H1 (cell line): ENCODE measurements at regions not wholly inside any gene's neighbourhood (a gene's known extent, or its start where the extent isn't known, plus 50 kb on each side); places are given as distances from the start of the nearest gene placed in this dataset.

Source experiments
- CTCF ChIA-PET: fragments of 300-600 bp; sonication (Branson Sonifier 250); formaldehyde crosslinking; loops from one replicate; lab custom pipeline; 2021; ENCODE audit not compliant: partially characterized antibody; lab: Charles Lee
- POLR2A ChIA-PET: fragments of 300-600 bp; sonication (Branson Sonifier 250); formaldehyde crosslinking; loops from one replicate; lab custom pipeline; 2021; ENCODE audit warnings: inconsistent platforms; ENCODE audit not compliant: partially characterized antibody; lab: Charles Lee
- DNase-seq, 2 experiments: peaks; one replicate each; pipeline versions ENCODE4 v3.0.0 to v3.0.0-alpha.2; 2010 to 2022; ENCODE audit warnings: low spot score in 2 of 2, low read depth in 1 of 2, mixed read lengths in 1 of 2
- FAIRE-seq: peaks from 2 replicates; lab custom pipeline; 2011; peaks lifted over from hg19 to GRCh38; lab: Jason Lieb, UNC
- H2AFZ ChIP-seq: 2 replicates; pipeline ENCODE4 v1.8.1; 2012; ENCODE audit warnings: low read length, inconsistent platforms
- H2AK5ac ChIP-seq: 2 replicates; pipeline ENCODE4 v1.6.1; 2013; ENCODE audit warnings: low read depth, low read length
- H2BK120ac ChIP-seq: replicated peaks from 2 replicates; pipeline ENCODE3; 2013; ENCODE audit warnings: low read depth, low read length, inconsistent platforms
- H2BK12ac ChIP-seq: 2 replicates; pipeline ENCODE4 v1.6.1; 2013; ENCODE audit warnings: low read depth, low read length
- H2BK15ac ChIP-seq: 2 replicates; pipeline ENCODE4 v1.6.1; 2013; ENCODE audit warnings: low read length
- H2BK20ac ChIP-seq: 2 replicates; pipeline ENCODE4 v1.6.1; 2013; ENCODE audit warnings: low read length
- H2BK5ac ChIP-seq: 2 replicates; pipeline ENCODE4 v1.6.1; 2013; ENCODE audit warnings: low read depth, low read length
- H3K14ac ChIP-seq: 2 replicates; pipeline ENCODE4 v1.6.1; 2013; ENCODE audit warnings: inconsistent platforms; ENCODE audit not compliant: insufficient read length
- H3K18ac ChIP-seq: 2 replicates; pipeline ENCODE4 v1.6.1; 2013; ENCODE audit warnings: low read length; ENCODE audit errors: extremely low read depth
- H3K23ac ChIP-seq: 2 replicates; pipeline ENCODE4 v1.6.1; 2013; ENCODE audit warnings: inconsistent platforms; ENCODE audit not compliant: insufficient read length
- H3K23me2 ChIP-seq: 2 replicates; pipeline ENCODE4 v1.6.1; 2013; ENCODE audit warnings: low read depth, low read length
- H3K27ac ChIP-seq: 2 replicates; pipeline ENCODE4 v1.6.1; 2011; ENCODE audit warnings: low read depth, low read length, inconsistent platforms
- H3K27me3 ChIP-seq, 4 experiments: replicated peaks in 1 of 4; 1 replicate in 1 of 4; 2 replicates in 3 of 4; pipeline versions ENCODE4 v1.6.1 to v1.8.1; 2011 to 2013; ENCODE audit warnings: low read length in 3 of 4, mild to moderate bottlenecking in 3 of 4, inconsistent platforms in 2 of 4, mixed read lengths in 2 of 4, moderate library complexity in 1 of 4; ENCODE audit not compliant: control insufficient read depth in 3 of 4, insufficient read depth in 3 of 4; ENCODE audit errors: extremely low read depth in 1 of 4
- H3K36me3 ChIP-seq, 4 experiments: 2 replicates each; pipeline versions ENCODE4 v1.6.1 to v1.8.1; 2011 to 2013; ENCODE audit warnings: mild to moderate bottlenecking in 4 of 4, low read length in 3 of 4, moderate library complexity in 2 of 4, control low read depth in 1 of 4, inconsistent platforms in 1 of 4; ENCODE audit not compliant: insufficient read depth in 4 of 4, control insufficient read depth in 2 of 4
- H3K4ac ChIP-seq: replicated peaks from 2 replicates; pipeline ENCODE3; 2013; ENCODE audit warnings: low read length, low read depth, mixed read lengths, inconsistent platforms; ENCODE audit not compliant: insufficient read length
- H3K4me1 ChIP-seq, 4 experiments: replicated peaks in 1 of 4; 1 replicate in 1 of 4; 2 replicates in 3 of 4; pipeline versions ENCODE4 v1.6.1 to v1.8.1; 2011 to 2013; ENCODE audit warnings: low read length in 3 of 4, inconsistent platforms in 2 of 4, mixed read lengths in 1 of 4; ENCODE audit not compliant: insufficient read depth in 4 of 4, control insufficient read depth in 3 of 4
- H3K4me2 ChIP-seq, 2 experiments: 2 replicates each; pipeline versions ENCODE4 v1.6.1 to v1.8.1; 2011 to 2013; ENCODE audit warnings: low read depth in 2 of 2, low read length in 2 of 2, control low read depth in 1 of 2, inconsistent platforms in 1 of 2, mild to moderate bottlenecking in 1 of 2; ENCODE audit not compliant: insufficient read depth in 1 of 2
- H3K4me3 ChIP-seq, 4 experiments: fragments of 200-600, 300-600 bp in 1 of 4; sonication (generic), shearing (Covaris generic), sonication (Bioruptor Twin) in 1 of 4; 2 replicates each; pipeline versions ENCODE4 v1.5.1 to v1.8.1; 2011 to 2016; ENCODE audit warnings: low read length in 4 of 4, low read depth in 3 of 4, control low read depth in 2 of 4, inconsistent platforms in 2 of 4, mild to moderate bottlenecking in 2 of 4, mixed read lengths in 1 of 4, moderate library complexity in 1 of 4; ENCODE audit not compliant: insufficient read depth in 2 of 4; ENCODE audit errors: extremely low read depth in 1 of 4
- H3K56ac ChIP-seq: replicated peaks from 2 replicates; pipeline ENCODE3; 2013; ENCODE audit warnings: low read depth, mild to moderate bottlenecking, mixed read lengths, low read length, inconsistent platforms; ENCODE audit not compliant: insufficient read length
- H3K79me1 ChIP-seq: 2 replicates; pipeline ENCODE4 v1.6.1; 2013; ENCODE audit warnings: low read depth, low read length, control low read depth
- H3K79me2 ChIP-seq, 2 experiments: 2 replicates each; pipeline versions ENCODE4 v1.6.1 to v1.8.1; 2012 to 2013; ENCODE audit warnings: low read length in 2 of 2, mild to moderate bottlenecking in 2 of 2, inconsistent platforms in 1 of 2; ENCODE audit not compliant: insufficient read depth in 2 of 2, control insufficient read depth in 1 of 2
- H3K9ac ChIP-seq, 4 experiments: replicated peaks in 1 of 4; 1 replicate in 1 of 4; 2 replicates in 3 of 4; pipeline versions ENCODE4 v1.6.1 to v1.8.1; 2011 to 2013; ENCODE audit warnings: low read depth in 3 of 4, low read length in 3 of 4, control low read depth in 2 of 4, mild to moderate bottlenecking in 2 of 4, moderate library complexity in 2 of 4, inconsistent platforms in 1 of 4; ENCODE audit errors: extremely low read depth in 1 of 4
- H3K9me3 ChIP-seq, 2 experiments: 2 replicates each; pipeline versions ENCODE4 v1.6.1 to v1.8.1; 2012 to 2013; ENCODE audit warnings: mild to moderate bottlenecking in 2 of 2, moderate library complexity in 2 of 2, control low read depth in 1 of 2, inconsistent platforms in 1 of 2, low read depth in 1 of 2, low read length in 1 of 2, mixed read lengths in 1 of 2; ENCODE audit not compliant: insufficient read depth in 2 of 2
- H4K20me1 ChIP-seq, 2 experiments: replicated peaks in 1 of 2; 2 replicates each; pipeline versions ENCODE3 to v1.8.1; 2011 to 2013; ENCODE audit warnings: inconsistent platforms in 2 of 2, low read length in 2 of 2, mild to moderate bottlenecking in 1 of 2; ENCODE audit not compliant: insufficient read depth in 2 of 2, control insufficient read depth in 1 of 2
- H4K5ac ChIP-seq: 2 replicates; pipeline ENCODE4 v1.6.1; 2013; ENCODE audit warnings: low read length, low read depth, mixed read lengths, inconsistent platforms; ENCODE audit not compliant: insufficient read length
- H4K8ac ChIP-seq: 2 replicates; pipeline ENCODE4 v1.8.0; 2013; ENCODE audit warnings: mild to moderate bottlenecking, moderate library complexity, low read length, inconsistent platforms; ENCODE audit not compliant: insufficient read depth; ENCODE audit errors: extremely low read depth
- H4K91ac ChIP-seq: replicated peaks from 2 replicates; pipeline ENCODE3; 2013; ENCODE audit warnings: low read length, mixed read lengths, inconsistent platforms; ENCODE audit not compliant: insufficient read length
- ATF3 ChIP-seq: IDR thresholded peaks from 2 replicates; pipeline ENCODE4 v1.6.1; 2011; ENCODE audit warnings: low read depth, mild to moderate bottlenecking, low read length; ENCODE audit not compliant: insufficient read depth
- SIX5 ChIP-seq: IDR thresholded peaks from 2 replicates; pipeline ENCODE4 v1.6.1; 2011; ENCODE audit warnings: mild to moderate bottlenecking, low read depth, low read length
- WGBS, 2 experiments: shearing (Covaris generic) in 1 of 2; methylation state at CpG; one replicate each; pipeline versions ENCODE4 v1.1.6 to v1.1.7; 2013 to 2015; ENCODE audit warnings: low lambda C conversion rate in 2 of 2, mixed read lengths in 2 of 2, inconsistent platforms in 1 of 2, low coverage in 1 of 2, missing lambda C conversion rate in 1 of 2; ENCODE audit not compliant: insufficient replicate concordance in 2 of 2, insufficient coverage in 1 of 2, insufficient read length in 1 of 2; ENCODE audit errors: extremely low coverage in 1 of 2, missing lambda C conversion rate in 1 of 2; 5-methylcytosine and 5-hydroxymethylcytosine counted together

- Histone ChIP-seq H3K18ac (no peak overlapping the region), H3K4ac (no peak overlapping the region), H3K14ac (no peak overlapping the region), H2BK20ac (no peak overlapping the region), H3K4me2 (no peak overlapping the region), H3K4me1 (peaks cover 1 to 17% (median 8%) of the 10 kb centered on the region in 4 experiments), H3K23me2 (no peaks in the 10 kb centered on the region; the same call in 1 of the 2 replicates), H3K36me3 (no peaks in the 10 kb centered on the region), H3K79me1 (no peaks in the 10 kb centered on the region), H3K9ac (no peak overlapping the region), H3K79me2 (no peaks in the 10 kb centered on the region), H3K23ac (no peak overlapping the region), H2AFZ (no peak overlapping the region), H2BK120ac (no peak overlapping the region), H2AK5ac (no peak overlapping the region), H3K9me3 (no peaks in the 10 kb centered on the region), H4K8ac (no peak overlapping the region), H3K27me3 (peaks cover 0 to 2% (median under 1%) of the 10 kb centered on the region in 4 experiments; a peak in 2 of 7 replicates), H3K4me3 (no peak overlapping the region), H2BK12ac (no peak overlapping the region), H3K27ac (no peak overlapping the region), H2BK5ac (no peak overlapping the region; the same call in 1 of the 2 replicates), H3K56ac (no peak overlapping the region), H4K20me1 (no peaks in the 10 kb centered on the region), H2BK15ac (no peak overlapping the region), H4K91ac (no peak overlapping the region), H4K5ac (no peak overlapping the region)
- no peak for DNase-seq
- ChIA-PET CTCF (interaction anchor here (0.6 to 2.0 kb wide), 2 partner anchors 36 to 556 kb away, joined by 3 to 4 read pairs; no protein-coding TSS in a partner anchor), POLR2A (interaction anchor here (0.7 kb wide), 1 partner anchor 46 kb away, joined by 3 read pairs; no protein-coding TSS in a partner anchor)
- no peak for FAIRE-seq
- TF ChIP-seq SIX5 (no peak), ATF3 (no peak)
- WGBS, 2 experiments, result 83% methylated on average over 6 of the region's 6 CpGs; no CpG with 5 or more reads in 1 of the 2 experiments
Observed at GRCh38 chr2:8588831-8589191, 93.0 kb upstream of the ID2 start.
